ENCODE measurements at regions not wholly inside any gene's neighbourhood (a gene's known extent, or its start where the extent isn't known, plus 50 kb on each side); places are given as distances from the start of the nearest gene placed in this dataset.

GRCh38 chr14:76599141-76599540 is 162.1 kb upstream of the VASH1 start:
- no peak for TF ChIP-seq EP300 (conservative IDR thresholded peaks at IDR 0.05; ENCODE audit: poor library complexity, severe bottlenecking)
- TF ChIP-seq POLR2AphosphoS5 (IDR thresholded peaks at IDR 0.05), result no peak
- no peak for TF ChIP-seq TAF1 (IDR thresholded peaks at IDR 0.05; ENCODE audit: low read depth)
- Histone ChIP-seq H3K4me2 (ENCODE audit: low read length) (no peak overlapping the region), H2AFZ (ENCODE audit: low read depth, low read length) (no peak overlapping the region), H3K79me2 (replicated peaks; ENCODE audit: insufficient read depth, low read length) (no peaks in the 10 kb centered on the region), H3K9me3 (ENCODE audit: low read length) (no peaks in the 10 kb centered on the region), H3K9me2 (ENCODE audit: insufficient read depth, low read length) (no peaks in the 10 kb centered on the region), H3K4me3 (ENCODE audit: low read length) (no peak overlapping the region), H3K27ac (ENCODE audit: low read length) (no peak overlapping the region), H3K27me3 (ENCODE audit: insufficient read depth, low read depth, low read length) (no peaks in the 10 kb centered on the region), H3F3A (ENCODE audit: insufficient read depth, low read length, poor library complexity, severe bottlenecking) (no peaks in the 10 kb centered on the region), H3K9ac (ENCODE audit: low read length) (no peak overlapping the region), H3K36me3 (ENCODE audit: insufficient read depth, low read length) (no peaks in the 10 kb centered on the region), H4K20me1 (ENCODE audit: insufficient read depth) (no peaks in the 10 kb centered on the region)

GRCh38 chr14:76599559-76600287 is 161.5 kb upstream of the VASH1 start:
- Histone ChIP-seq H2AFZ (ENCODE audit: low read depth, low read length) (no peak overlapping the region), H3K36me3 (ENCODE audit: insufficient read depth, low read length) (no peaks in the 10 kb centered on the region), H3K4me2 (ENCODE audit: low read length) (no peak overlapping the region), H3F3A (ENCODE audit: insufficient read depth, low read length, poor library complexity, severe bottlenecking) (no peaks in the 10 kb centered on the region), H3K27me3 (ENCODE audit: insufficient read depth, low read depth, low read length) (no peaks in the 10 kb centered on the region), H3K9me2 (ENCODE audit: insufficient read depth, low read length) (no peaks in the 10 kb centered on the region), H3K9me3 (ENCODE audit: low read length) (no peaks in the 10 kb centered on the region), H4K20me1 (ENCODE audit: insufficient read depth) (no peaks in the 10 kb centered on the region), H3K4me3 (ENCODE audit: low read length) (no peak overlapping the region), H3K79me2 (replicated peaks; ENCODE audit: insufficient read depth, low read length) (no peaks in the 10 kb centered on the region), H3K27ac (ENCODE audit: low read length) (no peak overlapping the region), H3K9ac (ENCODE audit: low read length) (no peak overlapping the region)
- no peak for TF ChIP-seq RAD21 (conservative IDR thresholded peaks at IDR 0.05)
- TF ChIP-seq CTCF (IDR thresholded peaks at IDR 0.05; ENCODE audit: poor library complexity, severe bottlenecking), result no peak
- no peak for TF ChIP-seq EP300 (conservative IDR thresholded peaks at IDR 0.05; ENCODE audit: poor library complexity, severe bottlenecking)
- no peak for TF ChIP-seq MXI1 (conservative IDR thresholded peaks at IDR 0.05; ENCODE audit: poor library complexity, severe bottlenecking)
- TF ChIP-seq TAF1 (IDR thresholded peaks at IDR 0.05; ENCODE audit: low read depth), result no peak
- TF ChIP-seq REST (IDR thresholded peaks at IDR 0.05; ENCODE audit: borderline replicate concordance), result no peak
- no peak for TF ChIP-seq POLR2AphosphoS5 (IDR thresholded peaks at IDR 0.05)
- TF ChIP-seq EZH2 (IDR thresholded peaks at IDR 0.05; ENCODE audit: borderline replicate concordance, insufficient read depth, low read length, poor library complexity, severe bottlenecking), result no peak
- TF ChIP-seq SMC3 (conservative IDR thresholded peaks at IDR 0.05; ENCODE audit: poor library complexity), result no peak

All from neural cell (in vitro differentiated cells).